Kidney epithelial cell (primary cell): ENCODE measurements at regions not wholly inside any gene's neighbourhood (a gene's known extent, or its start where the extent isn't known, plus 50 kb on each side); places are given as distances from the start of the nearest gene placed in this dataset.

Experiments used
- DNase-seq: peaks from one replicate; pipeline ENCODE4 v3.0.0-alpha.2; 2010; ENCODE audit warnings: low read depth
- H3K27me3 ChIP-seq: 2 replicates; pipeline ENCODE4 v1.6.0; 2011; ENCODE audit warnings: low read length; ENCODE audit not compliant: control insufficient read depth, insufficient read depth
- H3K36me3 ChIP-seq: 2 replicates; pipeline ENCODE4 v1.5.1; 2011; ENCODE audit warnings: low read length; ENCODE audit not compliant: control insufficient read depth, insufficient read depth
- H3K4me3 ChIP-seq: 2 replicates; pipeline ENCODE4 v1.5.1; 2011; ENCODE audit warnings: low read depth, mild to moderate bottlenecking, control low read depth, low read length
- CTCF ChIP-seq: IDR thresholded peaks from 2 replicates; pipeline ENCODE4 v1.5.1; 2011; ENCODE audit warnings: mild to moderate bottlenecking, moderate library complexity, low read length, control low read depth, inconsistent platforms; ENCODE audit not compliant: insufficient read depth, poor library complexity, severe bottlenecking

DNA sequence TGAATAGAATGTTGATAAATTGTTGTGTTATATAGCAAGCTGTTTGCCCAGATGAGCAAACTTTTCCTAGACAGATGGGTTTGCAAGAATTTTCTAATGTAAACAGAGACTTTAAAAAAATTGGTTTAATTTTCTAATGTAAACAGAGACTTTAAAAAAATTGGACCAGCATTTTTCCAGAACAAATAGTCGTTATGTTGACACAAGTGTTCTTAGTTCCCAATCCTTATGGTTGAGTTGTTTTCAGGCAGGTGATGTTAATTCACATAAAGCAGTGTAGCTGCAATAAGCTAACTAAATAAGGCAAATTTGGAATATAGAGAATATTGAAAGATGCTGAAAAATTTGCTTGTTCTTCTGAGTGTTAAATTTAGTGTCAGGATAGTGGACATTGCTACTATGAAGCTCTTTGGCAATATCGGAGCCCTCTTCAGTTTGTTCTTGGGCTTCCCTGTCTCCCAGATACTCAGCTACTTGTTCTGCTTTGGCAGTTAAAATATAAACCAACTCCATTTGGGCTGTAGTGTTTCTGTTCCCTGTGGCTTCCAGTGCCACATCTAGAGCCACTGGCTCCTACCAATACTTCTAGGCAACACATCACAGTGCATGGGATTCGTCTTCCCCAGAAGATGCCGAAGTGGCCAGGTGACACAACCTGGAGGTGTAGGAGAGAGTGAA, 105.7 kb downstream of the DYNAP start:
- no peak for DNase-seq
- Histone ChIP-seq H3K36me3 (no peaks in the 10 kb centered on the region), H3K27me3 (no peaks in the 10 kb centered on the region), H3K4me3 (no peak overlapping the region)
- TF ChIP-seq CTCF: no peak

- H3K36me3 ChIP-seq: no peaks in the 10 kb centered on the region
- DNase-seq: no peak
- H3K4me3 ChIP-seq: no peak overlapping the region
- TF ChIP-seq CTCF: no peak
- H3K27me3 ChIP-seq: no peaks in the 10 kb centered on the region
These were observed 109.5 kb downstream of the DYNAP start for GRCh38 chr18:54700580-54700979.

DNA sequence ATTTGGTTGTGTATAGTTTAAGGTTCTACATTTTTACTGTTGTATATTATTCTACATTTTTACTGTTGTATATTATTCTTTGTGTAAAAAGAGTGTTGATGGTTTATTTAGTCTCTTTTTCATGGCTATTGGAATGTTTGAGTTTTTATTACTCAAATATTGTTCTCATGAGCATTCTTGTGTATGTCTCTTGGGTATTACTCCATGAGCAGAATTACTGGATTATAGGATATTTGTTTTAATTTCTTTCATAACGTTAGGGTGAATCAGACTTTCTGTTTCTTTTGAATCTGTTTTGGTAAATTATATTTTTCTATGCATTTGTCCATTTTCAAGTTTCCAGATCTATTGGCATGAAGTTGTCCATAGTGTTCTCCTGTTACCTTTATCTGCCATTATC, 111.6 kb downstream of the DYNAP start:
- H3K36me3 ChIP-seq: no peaks in the 10 kb centered on the region
- no peaks in the 10 kb centered on the region for H3K27me3 ChIP-seq
- no peak for DNase-seq
- no peak overlapping the region for H3K4me3 ChIP-seq
- TF ChIP-seq CTCF: no peak

DNA sequence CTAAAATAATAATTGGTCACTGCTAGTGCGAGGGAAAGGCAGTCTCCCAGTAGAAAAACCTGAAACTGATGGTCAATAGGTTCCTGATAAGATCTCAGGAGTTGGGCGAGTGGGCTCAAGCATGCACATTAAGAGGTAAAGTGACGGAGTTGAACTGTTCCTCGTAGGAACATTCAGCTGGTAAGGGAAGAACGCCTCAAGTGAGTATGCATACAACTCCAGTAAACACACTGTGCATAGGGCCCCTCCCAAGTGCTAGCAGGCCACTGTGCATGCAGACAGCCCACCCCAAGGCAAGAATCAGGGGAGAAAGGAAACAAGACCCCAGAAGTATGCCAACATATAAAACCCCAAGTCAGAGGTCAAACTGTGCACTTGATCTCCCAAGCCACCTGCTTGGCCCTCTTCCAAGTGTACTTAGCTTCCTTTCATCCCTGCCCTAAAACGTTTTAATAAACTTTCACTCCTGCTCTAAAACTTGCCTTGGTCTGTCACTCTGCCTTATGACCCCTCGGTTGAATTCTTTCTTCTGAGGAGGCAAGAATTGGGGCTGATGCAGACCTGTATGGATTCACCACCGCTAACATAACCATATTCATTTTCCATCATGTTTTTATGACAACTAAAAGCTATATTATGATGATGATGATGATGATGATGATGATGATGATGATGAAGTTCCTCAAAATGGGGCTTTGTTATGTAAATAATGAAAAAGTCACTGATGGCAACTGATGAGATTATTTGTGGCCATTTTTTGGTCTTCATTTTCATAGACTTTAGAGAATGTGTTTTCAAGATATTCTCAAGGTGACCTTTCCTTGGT, 118.0 kb upstream of the RAB27B start:
- Histone ChIP-seq H3K27me3 (no peaks in the 10 kb centered on the region), H3K36me3 (no peaks in the 10 kb centered on the region), H3K4me3 (no peak overlapping the region)
- no peak for DNase-seq
- TF ChIP-seq CTCF: no peak

DNA sequence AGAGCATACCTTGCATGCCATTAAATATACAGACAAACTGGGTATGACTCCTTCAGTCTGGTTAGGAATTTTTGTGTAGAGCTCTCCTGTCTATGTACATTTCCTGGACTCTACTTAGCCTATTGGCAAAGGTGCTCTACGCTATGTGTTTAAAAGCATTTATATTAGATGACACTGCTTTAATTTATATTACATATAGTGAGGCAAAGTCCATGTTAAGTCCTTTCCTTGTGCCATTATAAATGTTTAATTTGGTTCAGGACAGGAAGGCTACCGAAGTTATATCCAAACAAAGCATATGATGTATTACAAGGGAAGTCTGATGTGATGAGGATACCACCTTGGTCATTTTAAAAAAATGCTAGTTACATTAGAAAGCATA, 117.4 kb upstream of the RAB27B start:
- Histone ChIP-seq H3K4me3 (no peak overlapping the region), H3K36me3 (no peaks in the 10 kb centered on the region), H3K27me3 (no peaks in the 10 kb centered on the region)
- no peak for DNase-seq
- no peak for TF ChIP-seq CTCF
